RPMI8226 (cell line): ENCODE measurements at regions not wholly inside any gene's neighbourhood (a gene's known extent, or its start where the extent isn't known, plus 50 kb on each side); places are given as distances from the start of the nearest gene placed in this dataset.
"Not testable (repeated sequence)": the region's sequence is repeated elsewhere in the genome, so short reads cannot be mapped to it uniquely, and the experiment has no call there.

Experiments
- DNase-seq: peaks from one replicate; pipeline ENCODE4 v3.0.0-alpha.2; 2015

GRCh38 chr11:11715075-11715474 lies 93.3 kb upstream of the GALNT18 start:
- not testable (repeated sequence) for DNase-seq

GRCh38 chr11:11710556-11710955 lies 88.8 kb upstream of the GALNT18 start:
- DNase-seq, result no peak

- DNase-seq, result no peak
These were observed 87.8 kb upstream of the GALNT18 start for GRCh38 chr11:11709447-11710239.

- DNase-seq, result no peak
These were observed 86.5 kb upstream of the GALNT18 start for GRCh38 chr11:11708256-11708655.

GRCh38 chr11:11706028-11706427 lies 84.2 kb upstream of the GALNT18 start:
- no peak for DNase-seq

- no peak for DNase-seq
These were observed 82.1 kb upstream of the GALNT18 start for GRCh38 chr11:11703885-11704284.

DNA sequence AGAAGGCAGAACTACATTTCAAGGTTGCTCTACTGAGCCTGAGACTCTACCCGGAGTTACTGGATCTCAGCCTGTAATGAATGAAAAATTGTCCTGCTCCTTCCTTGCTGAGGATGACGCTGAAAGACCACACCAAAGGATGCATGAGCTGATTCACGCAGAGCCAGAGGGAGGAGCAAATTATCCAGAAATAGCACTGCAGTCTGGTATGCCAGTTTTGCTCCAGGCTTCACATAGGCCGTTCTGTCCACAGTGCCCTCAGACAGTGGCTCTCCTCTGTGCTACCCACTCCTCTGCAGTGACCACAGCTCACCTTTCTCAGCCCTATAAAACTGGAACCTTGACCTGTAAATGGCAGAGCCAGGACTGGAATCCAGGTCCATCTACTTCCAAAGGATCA lies 79.3 kb upstream of the GALNT18 start:
- no peak for DNase-seq

DNA sequence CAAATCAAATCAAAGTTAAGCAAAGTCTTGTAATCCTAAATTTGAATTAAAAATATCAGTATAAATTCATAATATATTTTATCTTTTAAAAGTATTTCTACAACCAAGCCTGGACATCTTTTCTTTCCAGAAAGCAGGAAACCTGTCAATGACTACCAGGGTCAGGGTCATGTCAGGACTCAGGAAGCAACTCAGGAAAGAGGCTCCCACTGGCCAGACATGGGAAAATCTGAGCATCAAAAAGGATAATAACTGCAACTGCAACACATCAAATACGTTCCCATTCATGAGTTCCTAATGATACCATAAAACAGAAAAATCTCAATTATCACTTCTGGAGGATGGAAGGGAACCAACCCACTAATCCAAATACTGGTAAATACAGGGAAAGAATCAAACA lies 76.0 kb upstream of the GALNT18 start:
- DNase-seq, result no peak

DNA sequence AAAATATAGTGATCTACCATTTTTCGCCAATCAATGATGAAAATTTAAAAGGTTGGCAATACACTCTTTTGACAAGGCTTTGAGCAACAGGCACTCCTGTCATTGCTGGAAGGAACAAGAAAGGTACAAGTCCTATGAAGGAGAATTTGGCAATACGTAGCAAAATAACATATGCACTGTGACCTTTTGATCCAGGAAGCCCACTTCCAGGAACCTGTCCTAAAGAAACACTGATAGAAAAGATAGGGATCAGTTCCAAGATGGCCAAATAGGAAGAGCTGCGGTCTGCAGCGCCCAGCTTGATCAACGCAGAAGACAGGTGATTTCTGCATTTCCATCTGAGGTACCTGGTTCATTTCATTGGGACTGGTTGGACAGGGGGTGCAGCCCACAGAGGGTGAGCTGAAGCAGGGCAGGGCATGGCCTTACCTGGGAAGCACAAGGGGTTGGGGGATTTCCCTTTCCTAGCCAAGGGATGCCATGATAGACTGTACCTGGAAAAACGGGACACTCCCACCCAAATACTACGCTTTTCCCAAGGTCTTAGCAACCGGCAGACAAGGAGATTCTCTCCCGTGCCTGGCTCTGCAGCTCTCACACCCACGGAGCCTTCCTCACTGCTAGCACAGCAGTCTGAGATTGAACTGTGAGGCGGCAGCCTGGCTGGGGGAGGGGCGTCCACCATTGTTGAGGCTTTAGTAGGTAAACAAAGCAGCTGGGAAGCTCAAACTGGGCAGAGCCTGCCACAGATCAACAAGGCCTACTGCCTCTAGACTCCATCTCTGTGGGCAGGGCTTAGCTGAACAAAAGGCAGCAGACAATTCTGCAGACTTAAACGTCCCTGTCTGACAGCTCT lies 69.7 kb upstream of the GALNT18 start:
- no peak for DNase-seq

- DNase-seq, result no peak
These were observed 59.7 kb upstream of the GALNT18 start for GRCh38 chr11:11681536-11681935.

DNA sequence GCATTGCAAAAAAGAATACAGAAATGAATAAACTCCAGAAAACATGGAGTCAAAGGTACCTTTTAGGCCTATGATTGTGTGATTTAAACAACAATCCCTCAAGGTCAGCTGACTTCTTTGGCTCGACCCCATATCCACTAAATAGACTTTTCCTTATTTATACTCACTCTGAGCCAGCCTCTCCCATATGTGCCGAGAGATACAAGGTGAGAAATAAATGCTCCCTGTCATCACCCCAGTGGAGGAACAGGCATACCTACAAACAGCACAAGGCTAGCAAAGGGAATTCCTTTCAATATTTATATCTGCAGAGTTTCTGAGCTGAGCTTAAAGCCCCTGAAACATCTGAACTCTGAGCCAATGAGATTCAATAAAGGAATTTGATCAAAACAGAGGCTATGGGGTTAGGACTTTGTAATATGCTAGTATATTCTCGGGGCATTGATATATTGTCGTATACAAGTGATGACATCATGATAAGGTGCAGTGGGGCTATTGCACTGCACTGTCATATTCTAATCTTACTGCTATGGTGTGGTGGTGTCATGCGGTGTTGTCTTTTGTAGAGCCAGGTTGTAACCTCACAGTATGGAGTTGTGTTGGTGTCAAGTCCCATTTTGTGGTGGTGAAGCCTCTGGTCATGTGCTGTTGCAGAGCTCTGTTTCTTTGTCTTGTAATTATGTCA lies 56.0 kb upstream of the GALNT18 start:
- no peak for DNase-seq

DNA sequence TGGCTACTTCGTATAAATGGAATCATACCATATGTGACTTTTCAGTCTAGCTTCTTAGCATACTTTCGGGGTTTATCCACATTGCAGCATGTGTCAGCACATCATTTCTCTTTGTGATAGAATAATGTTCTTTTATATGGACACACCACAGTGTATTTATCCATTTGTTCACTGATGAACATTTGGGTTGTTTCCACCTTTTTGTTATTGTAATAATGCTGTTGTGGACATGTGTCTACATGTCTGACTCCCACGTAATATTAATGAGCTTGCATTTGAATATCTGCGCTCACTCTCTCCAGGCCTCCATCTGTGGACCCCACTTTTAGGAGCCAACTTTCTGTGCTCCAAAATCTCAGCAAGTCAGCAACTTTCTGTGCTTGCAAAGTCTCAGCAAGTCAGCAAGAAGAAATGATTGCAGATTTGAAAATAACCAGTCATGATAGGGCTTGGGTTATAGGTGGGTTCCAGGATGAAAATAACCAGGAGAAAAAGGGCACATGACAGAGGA lies 53.9 kb upstream of the GALNT18 start:
- no peak for DNase-seq

DNA sequence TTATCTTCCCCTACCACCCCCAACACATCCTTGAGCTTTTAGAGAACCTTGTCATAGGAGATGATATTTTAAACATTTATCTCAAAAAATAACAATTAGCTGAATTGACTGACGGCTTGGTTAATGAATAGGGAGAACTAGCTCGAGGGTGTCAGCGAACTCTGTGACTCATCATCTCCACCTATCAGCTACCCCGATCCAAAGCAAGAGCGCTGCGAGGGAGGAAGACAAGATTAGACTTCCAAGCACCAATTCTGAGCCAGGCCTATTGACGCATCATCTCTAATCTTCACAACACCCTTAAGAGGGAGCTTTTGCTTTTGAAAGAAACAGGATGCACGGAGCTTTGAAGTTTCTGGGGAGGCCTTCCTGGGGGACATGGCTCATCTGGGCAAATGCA lies 51.0 kb upstream of the GALNT18 start:
- DNase-seq, result no peak

DNA sequence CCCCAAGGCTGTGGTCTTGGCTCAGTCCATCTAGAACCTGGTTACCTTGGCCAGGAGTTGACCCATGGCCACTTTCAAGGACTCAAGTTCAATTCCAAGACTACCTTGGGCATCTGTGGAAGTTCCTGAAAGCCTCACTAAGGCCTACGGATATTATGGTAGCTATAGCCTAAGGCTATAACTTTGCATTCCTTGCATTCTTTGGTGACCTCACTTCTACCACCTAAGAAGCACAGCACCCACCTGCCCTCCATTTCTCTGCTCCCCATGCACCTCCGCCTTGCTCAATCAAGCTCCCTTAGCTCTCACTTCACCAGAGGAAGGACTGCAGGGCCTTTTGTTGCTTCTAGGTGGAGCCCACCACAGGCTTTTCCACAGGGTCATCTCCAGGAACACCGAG lies 50.3 kb upstream of the GALNT18 start:
- DNase-seq, result no peak
